ENCODE measurements at regions not wholly inside any gene's neighbourhood (a gene's known extent, or its start where the extent isn't known, plus 50 kb on each side); places are given as distances from the start of the nearest gene placed in this dataset.

DNA sequence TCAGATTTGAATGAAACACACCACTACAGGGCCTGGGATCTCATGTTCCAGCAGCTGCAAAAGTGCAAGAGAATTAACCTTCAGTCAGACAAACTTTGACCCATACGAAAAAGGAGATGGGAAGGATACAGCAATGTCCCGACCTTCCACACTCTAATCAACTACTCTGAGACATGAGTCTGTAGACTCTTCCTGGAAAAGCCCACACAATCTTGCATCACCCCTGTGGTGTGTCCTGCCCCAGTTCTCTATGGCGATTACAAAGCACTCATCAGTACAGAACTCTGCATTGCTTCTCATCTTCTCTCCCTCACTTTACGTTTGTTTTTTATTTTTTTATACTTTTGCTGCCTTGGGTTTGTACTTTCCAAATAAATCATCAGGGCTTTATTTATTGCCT, 241.0 kb upstream of the KIF2A start:
- Histone ChIP-seq H2AK5ac (ENCODE audit: low read depth, low read length) (no peak overlapping the region), H3K27ac (ENCODE audit: low read depth, low read length) (no peak overlapping the region), H3K23ac (ENCODE audit: insufficient read length) (no peak overlapping the region), H3K79me2 (ENCODE audit: control insufficient read depth in 1 of 2, insufficient read depth in 2 of 2, low read length in 2 of 2) (no peaks in the 10 kb centered on the region), H3K4me2 (ENCODE audit: insufficient read depth in 1 of 2, low read depth in 2 of 2, low read length in 2 of 2) (no peak overlapping the region), H3K79me1 (ENCODE audit: low read depth, low read length) (no peaks in the 10 kb centered on the region), H3K27me3 (replicated peaks in 1 of 4; ENCODE audit: control insufficient read depth in 3 of 4, extremely low read depth in 1 of 4, insufficient read depth in 3 of 4, low read length in 3 of 4) (no peaks in the 10 kb centered on the region), H2BK12ac (ENCODE audit: low read depth, low read length) (no peak overlapping the region), H4K91ac (replicated peaks; ENCODE audit: insufficient read length, low read length) (no peak overlapping the region), H3K9ac (replicated peaks in 1 of 4; ENCODE audit: extremely low read depth in 1 of 4, low read depth in 3 of 4, low read length in 3 of 4) (no peak overlapping the region), H4K5ac (ENCODE audit: insufficient read length, low read depth, low read length) (no peak overlapping the region), H2AFZ (ENCODE audit: low read length) (no peak overlapping the region), H2BK20ac (ENCODE audit: low read length) (peak overlapping the region; percentile 82; the same call in 1 of the 2 replicates), H3K56ac (replicated peaks; ENCODE audit: insufficient read length, low read depth, low read length) (no peak overlapping the region), H3K4ac (replicated peaks; ENCODE audit: insufficient read length, low read depth, low read length) (no peak overlapping the region), H4K20me1 (replicated peaks in 1 of 2; ENCODE audit: control insufficient read depth in 1 of 2, insufficient read depth in 2 of 2, low read length in 2 of 2) (no peaks in the 10 kb centered on the region), H2BK120ac (replicated peaks; ENCODE audit: low read depth, low read length) (no peak overlapping the region), H3K9me3 (ENCODE audit: insufficient read depth in 2 of 2, low read depth in 1 of 2, low read length in 1 of 2) (no peaks in the 10 kb centered on the region), H2BK15ac (ENCODE audit: low read length) (no peak overlapping the region), H3K18ac (ENCODE audit: extremely low read depth, low read length) (no peak overlapping the region), H3K4me3 (ENCODE audit: extremely low read depth in 1 of 4, insufficient read depth in 2 of 4, low read depth in 3 of 4, low read length in 4 of 4) (no peak overlapping the region), H3K36me3 (ENCODE audit: control insufficient read depth in 2 of 4, insufficient read depth in 4 of 4, low read length in 3 of 4) (no peaks in the 10 kb centered on the region), H3K4me1 (replicated peaks in 1 of 4; ENCODE audit: control insufficient read depth in 3 of 4, insufficient read depth in 4 of 4, low read length in 3 of 4) (peaks cover 0 to 4% (median 2%) of the 10 kb centered on the region in 4 experiments; a peak in 3 of 7 replicates), H3K14ac (ENCODE audit: insufficient read length) (no peak overlapping the region), H2BK5ac (ENCODE audit: low read depth, low read length) (no peak overlapping the region), H4K8ac (ENCODE audit: extremely low read depth, insufficient read depth, low read length) (no peak overlapping the region; the same call in 1 of the 2 replicates), H3K23me2 (ENCODE audit: low read depth, low read length) (no peaks in the 10 kb centered on the region)
- WGBS, 2 experiments (ENCODE audit: extremely low coverage in 1 of 2, insufficient coverage in 1 of 2, insufficient read length in 1 of 2, insufficient replicate concordance in 2 of 2, low coverage in 1 of 2, low lambda C conversion rate in 2 of 2, missing lambda C conversion rate in 1 of 2), result 86% methylated on average over 4 of the region's 4 CpGs; no CpG with 5 or more reads in 1 of the 2 experiments
- ChIA-PET CTCF (ENCODE audit: partially characterized antibody) (interaction anchor here (0.8 to 1.3 kb wide), 3 partner anchors 8 to 151 kb away, joined by 3 read pairs; no protein-coding TSS in a partner anchor), POLR2A (ENCODE audit: partially characterized antibody) (no interaction called here)
- no peak for DNase-seq (ENCODE audit: low read depth in 1 of 2, low spot score in 2 of 2)
- no peak for FAIRE-seq
- no peak for TF ChIP-seq CBX5 (IDR thresholded peaks at IDR 0.05; ENCODE audit: low read depth, low read length)
- TF ChIP-seq, protein P1, sequence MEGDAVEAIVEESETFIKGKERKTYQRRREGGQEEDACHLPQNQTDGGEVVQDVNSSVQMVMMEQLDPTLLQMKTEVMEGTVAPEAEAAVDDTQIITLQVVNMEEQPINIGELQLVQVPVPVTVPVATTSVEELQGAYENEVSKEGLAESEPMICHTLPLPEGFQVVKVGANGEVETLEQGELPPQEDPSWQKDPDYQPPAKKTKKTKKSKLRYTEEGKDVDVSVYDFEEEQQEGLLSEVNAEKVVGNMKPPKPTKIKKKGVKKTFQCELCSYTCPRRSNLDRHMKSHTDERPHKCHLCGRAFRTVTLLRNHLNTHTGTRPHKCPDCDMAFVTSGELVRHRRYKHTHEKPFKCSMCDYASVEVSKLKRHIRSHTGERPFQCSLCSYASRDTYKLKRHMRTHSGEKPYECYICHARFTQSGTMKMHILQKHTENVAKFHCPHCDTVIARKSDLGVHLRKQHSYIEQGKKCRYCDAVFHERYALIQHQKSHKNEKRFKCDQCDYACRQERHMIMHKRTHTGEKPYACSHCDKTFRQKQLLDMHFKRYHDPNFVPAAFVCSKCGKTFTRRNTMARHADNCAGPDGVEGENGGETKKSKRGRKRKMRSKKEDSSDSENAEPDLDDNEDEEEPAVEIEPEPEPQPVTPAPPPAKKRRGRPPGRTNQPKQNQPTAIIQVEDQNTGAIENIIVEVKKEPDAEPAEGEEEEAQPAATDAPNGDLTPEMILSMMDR (IDR thresholded peaks at IDR 0.05; ENCODE audit: control extremely low read depth in 1 of 3, insufficient read depth in 1 of 3, low read depth in 1 of 3, low read length in 3 of 3), result no peak
- no peak for TF ChIP-seq KDM1A (IDR thresholded peaks at IDR 0.05; ENCODE audit: borderline replicate concordance, low read length)
- no peak for TF ChIP-seq CBX8 (IDR thresholded peaks at IDR 0.05; ENCODE audit: borderline replicate concordance, low read depth, low read length)
- no peak for TF ChIP-seq RXRA (IDR thresholded peaks at IDR 0.05; ENCODE audit: insufficient read depth, low read depth, low read length)
- TF ChIP-seq RBBP5 (IDR thresholded peaks at IDR 0.05; ENCODE audit: borderline replicate concordance, low read depth, low read length), result no peak
- no peak for TF ChIP-seq SP2 (IDR thresholded peaks at IDR 0.05; ENCODE audit: low read length)
- TF ChIP-seq BACH1 (IDR thresholded peaks at IDR 0.05; ENCODE audit: low read length), result no peak
- no peak for TF ChIP-seq KDM5A (IDR thresholded peaks at IDR 0.05; ENCODE audit: low read length)
- TF ChIP-seq, protein P2, sequence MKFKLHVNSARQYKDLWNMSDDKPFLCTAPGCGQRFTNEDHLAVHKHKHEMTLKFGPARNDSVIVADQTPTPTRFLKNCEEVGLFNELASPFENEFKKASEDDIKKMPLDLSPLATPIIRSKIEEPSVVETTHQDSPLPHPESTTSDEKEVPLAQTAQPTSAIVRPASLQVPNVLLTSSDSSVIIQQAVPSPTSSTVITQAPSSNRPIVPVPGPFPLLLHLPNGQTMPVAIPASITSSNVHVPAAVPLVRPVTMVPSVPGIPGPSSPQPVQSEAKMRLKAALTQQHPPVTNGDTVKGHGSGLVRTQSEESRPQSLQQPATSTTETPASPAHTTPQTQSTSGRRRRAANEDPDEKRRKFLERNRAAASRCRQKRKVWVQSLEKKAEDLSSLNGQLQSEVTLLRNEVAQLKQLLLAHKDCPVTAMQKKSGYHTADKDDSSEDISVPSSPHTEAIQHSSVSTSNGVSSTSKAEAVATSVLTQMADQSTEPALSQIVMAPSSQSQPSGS (IDR thresholded peaks at IDR 0.05; ENCODE audit: low read length), result no peak
